SU-DHL-6 (cell line): ENCODE measurements at regions not wholly inside any gene's neighbourhood (a gene's known extent, or its start where the extent isn't known, plus 50 kb on each side); places are given as distances from the start of the nearest gene placed in this dataset.

Source experiments
- H2AFZ ChIP-seq: fragments of 200-600 bp; sonication (generic); 2 replicates; pipeline ENCODE4 v1.6.1; 2014; ENCODE audit warnings: low read depth, mild to moderate bottlenecking, moderate library complexity, mixed read lengths, antibody characterized with exemption, low read length; ENCODE audit not compliant: severe bottlenecking
- H3F3A ChIP-seq: fragments of 200-600 bp; shearing (Covaris generic); 2 replicates; pipeline ENCODE4 v1.6.0; 2016; ENCODE audit warnings: antibody characterized with exemption, mild to moderate bottlenecking; ENCODE audit not compliant: insufficient read depth
- H3K27ac ChIP-seq: fragments of 200-600 bp; sonication (generic); 2 replicates; pipeline ENCODE4 v1.5.1; 2016; ENCODE audit warnings: low read depth, mild to moderate bottlenecking, low read length, moderate library complexity, mixed read lengths
- H3K27me3 ChIP-seq: fragments of 200-600 bp; sonication (generic), shearing (Covaris generic); 2 replicates; pipeline ENCODE4 v1.6.0; 2014; ENCODE audit warnings: mild to moderate bottlenecking, low read length
- H3K36me3 ChIP-seq: fragments of 200-600 bp; sonication (generic); 2 replicates; pipeline ENCODE4 v1.6.1; 2014; ENCODE audit warnings: mild to moderate bottlenecking, low read length, mixed read lengths
- H3K4me2 ChIP-seq: fragments of 300-600, 200-600 bp; shearing (Covaris generic), sonication (generic); 2 replicates; pipeline ENCODE4 v1.6.0; 2014; ENCODE audit warnings: low read length, low read depth, mild to moderate bottlenecking; ENCODE audit not compliant: poor library complexity, severe bottlenecking
- H3K4me3 ChIP-seq: fragments of 200-600 bp; sonication (generic); 2 replicates; pipeline ENCODE4 v1.5.1; 2014; ENCODE audit warnings: antibody characterized with exemption, low read length, mild to moderate bottlenecking, mixed read lengths; ENCODE audit not compliant: insufficient read depth, poor library complexity, severe bottlenecking
- H3K79me2 ChIP-seq: fragments of 200-600 bp; sonication (generic); 2 replicates; pipeline ENCODE4 v1.6.1; 2014; ENCODE audit warnings: mild to moderate bottlenecking, low read length, moderate library complexity; ENCODE audit not compliant: insufficient read depth
- H3K9ac ChIP-seq: fragments of 200-600 bp; sonication (generic); 2 replicates; pipeline ENCODE4 v1.7.0; 2014; ENCODE audit warnings: mild to moderate bottlenecking, low read length
- H3K9me2 ChIP-seq: fragments of 200-600 bp; sonication (generic); replicated peaks from 2 replicates; pipeline ENCODE4 v1.6.1; 2014; ENCODE audit warnings: low read length; ENCODE audit not compliant: insufficient read depth
- H3K9me3 ChIP-seq: fragments of 200-600 bp; sonication (generic); 2 replicates; pipeline ENCODE4 v1.6.1; 2014; ENCODE audit warnings: low read length, mixed read lengths; ENCODE audit not compliant: insufficient read depth
- H4K20me1 ChIP-seq: fragments of 200-600 bp; sonication (generic); 2 replicates; pipeline ENCODE4 v1.6.1; 2014; ENCODE audit warnings: low read depth, mild to moderate bottlenecking, antibody characterized with exemption, low read length, moderate library complexity, mixed read lengths
- EZH2phosphoT487 ChIP-seq: fragments of 200-600 bp; sonication (generic), shearing (Covaris generic); conservative IDR thresholded peaks from 2 replicates; pipeline ENCODE4 v1.6.1; 2018; ENCODE audit warnings: mild to moderate bottlenecking, antibody characterized with exemption, low read length, moderate library complexity, mixed read lengths
- TF ChIP-seq, protein P1 (sequence below): fragments of 200-600 bp; sonication (generic); IDR thresholded peaks from one replicate; pipeline ENCODE4 v1.5.1; 2017; ENCODE audit warnings: antibody characterized with exemption, mild to moderate bottlenecking, low read length, moderate library complexity; ENCODE audit not compliant: insufficient read depth, poor library complexity, severe bottlenecking

GRCh38 chr4:179757641-179758040 is 2315.4 kb upstream of the AGA start:
- no peaks in the 10 kb centered on the region for H4K20me1 ChIP-seq
- no peak overlapping the region for H2AFZ ChIP-seq
- H3K9me3 ChIP-seq: 0 out of 2 replicates have a peak, but pooled peaks cover 4% of the 10 kb centered on the region
- H3K79me2 ChIP-seq: no peaks in the 10 kb centered on the region
- TF ChIP-seq, protein P1, sequence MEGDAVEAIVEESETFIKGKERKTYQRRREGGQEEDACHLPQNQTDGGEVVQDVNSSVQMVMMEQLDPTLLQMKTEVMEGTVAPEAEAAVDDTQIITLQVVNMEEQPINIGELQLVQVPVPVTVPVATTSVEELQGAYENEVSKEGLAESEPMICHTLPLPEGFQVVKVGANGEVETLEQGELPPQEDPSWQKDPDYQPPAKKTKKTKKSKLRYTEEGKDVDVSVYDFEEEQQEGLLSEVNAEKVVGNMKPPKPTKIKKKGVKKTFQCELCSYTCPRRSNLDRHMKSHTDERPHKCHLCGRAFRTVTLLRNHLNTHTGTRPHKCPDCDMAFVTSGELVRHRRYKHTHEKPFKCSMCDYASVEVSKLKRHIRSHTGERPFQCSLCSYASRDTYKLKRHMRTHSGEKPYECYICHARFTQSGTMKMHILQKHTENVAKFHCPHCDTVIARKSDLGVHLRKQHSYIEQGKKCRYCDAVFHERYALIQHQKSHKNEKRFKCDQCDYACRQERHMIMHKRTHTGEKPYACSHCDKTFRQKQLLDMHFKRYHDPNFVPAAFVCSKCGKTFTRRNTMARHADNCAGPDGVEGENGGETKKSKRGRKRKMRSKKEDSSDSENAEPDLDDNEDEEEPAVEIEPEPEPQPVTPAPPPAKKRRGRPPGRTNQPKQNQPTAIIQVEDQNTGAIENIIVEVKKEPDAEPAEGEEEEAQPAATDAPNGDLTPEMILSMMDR: no peak
- TF ChIP-seq EZH2phosphoT487: no peak
- no peak overlapping the region for H3K27ac ChIP-seq
- no peaks in the 10 kb centered on the region for H3K36me3 ChIP-seq
- no peak overlapping the region for H3K9ac ChIP-seq
- no peak overlapping the region for H3K4me2 ChIP-seq
- no peaks in the 10 kb centered on the region for H3K27me3 ChIP-seq
- H3K4me3 ChIP-seq: no peak overlapping the region
- H3K9me2 ChIP-seq: no peaks in the 10 kb centered on the region
- H3F3A ChIP-seq: no peaks in the 10 kb centered on the region

- no peaks in the 10 kb centered on the region for H3K79me2 ChIP-seq
- H3K9me2 ChIP-seq: no peaks in the 10 kb centered on the region
- H3K27ac ChIP-seq: no peak overlapping the region
- H3K9me3 ChIP-seq: 0 out of 2 replicates have a peak, but pooled peaks cover 4% of the 10 kb centered on the region
- no peaks in the 10 kb centered on the region for H4K20me1 ChIP-seq
- H3K36me3 ChIP-seq: no peaks in the 10 kb centered on the region
- H3K4me2 ChIP-seq: no peak overlapping the region
- no peak overlapping the region for H2AFZ ChIP-seq
- H3F3A ChIP-seq: no peaks in the 10 kb centered on the region
- H3K27me3 ChIP-seq: no peaks in the 10 kb centered on the region
- TF ChIP-seq, protein P1: no peak
- no peak for TF ChIP-seq EZH2phosphoT487
- no peak overlapping the region for H3K9ac ChIP-seq
- no peak overlapping the region for H3K4me3 ChIP-seq
Measured at GRCh38 chr4:179762840-179763239, 2320.6 kb upstream of the AGA start.

- H3K79me2 ChIP-seq: no peaks in the 10 kb centered on the region
- TF ChIP-seq EZH2phosphoT487: no peak
- TF ChIP-seq, protein P1: no peak
- H2AFZ ChIP-seq: no peak overlapping the region
- no peaks in the 10 kb centered on the region for H3K36me3 ChIP-seq
- no peaks in the 10 kb centered on the region for H3F3A ChIP-seq
- no peaks in the 10 kb centered on the region for H3K27me3 ChIP-seq
- H3K9me2 ChIP-seq: no peaks in the 10 kb centered on the region
- H4K20me1 ChIP-seq: no peaks in the 10 kb centered on the region
- 0 out of 2 replicates have a peak, but pooled peaks cover under 1% of the 10 kb centered on the region for H3K9me3 ChIP-seq
- H3K4me2 ChIP-seq: no peak overlapping the region
- no peak overlapping the region for H3K9ac ChIP-seq
- H3K4me3 ChIP-seq: no peak overlapping the region
- no peak overlapping the region for H3K27ac ChIP-seq
Measured at GRCh38 chr4:179766938-179767337, 2324.7 kb upstream of the AGA start.
